ENCODE measurements at regions not wholly inside any gene's neighbourhood (a gene's known extent, or its start where the extent isn't known, plus 50 kb on each side); places are given as distances from the start of the nearest gene placed in this dataset.

DNA sequence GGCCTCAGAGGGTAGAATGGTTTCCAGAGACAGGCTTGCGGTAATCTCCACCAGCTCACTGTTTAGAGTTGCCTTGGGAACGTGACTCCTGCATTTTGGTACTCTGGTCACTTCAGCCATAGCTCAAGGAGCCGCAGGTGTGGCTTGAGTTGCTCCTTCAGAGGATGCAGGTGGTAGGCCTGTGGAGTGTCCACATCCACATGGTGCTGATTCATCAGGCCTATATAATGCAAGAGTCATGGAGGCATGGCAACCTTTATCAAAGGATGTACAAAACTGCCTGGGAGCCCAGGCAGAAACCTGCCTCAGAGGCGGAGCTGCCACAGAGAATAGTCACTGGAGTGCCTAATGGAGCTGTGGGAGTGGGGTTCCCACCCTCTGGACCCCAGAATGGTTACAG lies 114.2 kb downstream of the ANXA1 start:
- no peak for TF ChIP-seq EP300 (IDR thresholded peaks at IDR 0.05)
- TF ChIP-seq, protein P1, sequence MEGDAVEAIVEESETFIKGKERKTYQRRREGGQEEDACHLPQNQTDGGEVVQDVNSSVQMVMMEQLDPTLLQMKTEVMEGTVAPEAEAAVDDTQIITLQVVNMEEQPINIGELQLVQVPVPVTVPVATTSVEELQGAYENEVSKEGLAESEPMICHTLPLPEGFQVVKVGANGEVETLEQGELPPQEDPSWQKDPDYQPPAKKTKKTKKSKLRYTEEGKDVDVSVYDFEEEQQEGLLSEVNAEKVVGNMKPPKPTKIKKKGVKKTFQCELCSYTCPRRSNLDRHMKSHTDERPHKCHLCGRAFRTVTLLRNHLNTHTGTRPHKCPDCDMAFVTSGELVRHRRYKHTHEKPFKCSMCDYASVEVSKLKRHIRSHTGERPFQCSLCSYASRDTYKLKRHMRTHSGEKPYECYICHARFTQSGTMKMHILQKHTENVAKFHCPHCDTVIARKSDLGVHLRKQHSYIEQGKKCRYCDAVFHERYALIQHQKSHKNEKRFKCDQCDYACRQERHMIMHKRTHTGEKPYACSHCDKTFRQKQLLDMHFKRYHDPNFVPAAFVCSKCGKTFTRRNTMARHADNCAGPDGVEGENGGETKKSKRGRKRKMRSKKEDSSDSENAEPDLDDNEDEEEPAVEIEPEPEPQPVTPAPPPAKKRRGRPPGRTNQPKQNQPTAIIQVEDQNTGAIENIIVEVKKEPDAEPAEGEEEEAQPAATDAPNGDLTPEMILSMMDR (IDR thresholded peaks at IDR 0.05), result no peak
- TF ChIP-seq POLR2A (IDR thresholded peaks at IDR 0.05), result no peak

Data from stomach (tissue), 4 donors.